ENCODE measurements at regions not wholly inside any gene's neighbourhood (a gene's known extent, or its start where the extent isn't known, plus 50 kb on each side); places are given as distances from the start of the nearest gene placed in this dataset.
A peak's percentile ranks its signal among the peaks of the same experiment; 100 is the strongest.

- H3K27ac ChIP-seq, result no peak overlapping the region
- TF ChIP-seq ZFX (IDR thresholded peaks at IDR 0.05; ENCODE audit: borderline replicate concordance) (no peak), CTCF (IDR thresholded peaks at IDR 0.05) (peak; percentile 32)
Measured at GRCh38 chr5:100311806-100312205, 223.4 kb upstream of the FAM174A start.

DNA sequence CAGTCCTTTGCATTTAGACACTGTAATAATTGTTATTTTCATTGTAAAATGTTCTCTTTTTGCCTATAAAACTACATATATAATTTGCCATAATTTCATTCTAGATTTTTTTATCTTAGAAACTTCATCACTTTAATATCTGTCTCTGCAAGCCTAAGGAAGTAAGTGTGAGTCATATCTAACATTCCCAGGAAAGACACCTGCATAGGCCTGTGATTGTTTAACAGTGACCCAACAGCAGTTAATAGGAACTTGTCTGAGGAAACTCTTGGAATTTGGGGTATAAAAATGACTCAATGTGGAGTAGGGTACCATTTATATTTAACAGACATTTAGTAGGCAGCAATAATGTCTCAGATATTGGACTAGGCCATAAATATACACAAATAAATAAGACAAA, 229.2 kb upstream of the FAM174A start:
- no peak for TF ChIP-seq ZFX (IDR thresholded peaks at IDR 0.05; ENCODE audit: borderline replicate concordance)
- TF ChIP-seq CTCF (IDR thresholded peaks at IDR 0.05), result no peak
- no peak overlapping the region for H3K27ac ChIP-seq

DNA sequence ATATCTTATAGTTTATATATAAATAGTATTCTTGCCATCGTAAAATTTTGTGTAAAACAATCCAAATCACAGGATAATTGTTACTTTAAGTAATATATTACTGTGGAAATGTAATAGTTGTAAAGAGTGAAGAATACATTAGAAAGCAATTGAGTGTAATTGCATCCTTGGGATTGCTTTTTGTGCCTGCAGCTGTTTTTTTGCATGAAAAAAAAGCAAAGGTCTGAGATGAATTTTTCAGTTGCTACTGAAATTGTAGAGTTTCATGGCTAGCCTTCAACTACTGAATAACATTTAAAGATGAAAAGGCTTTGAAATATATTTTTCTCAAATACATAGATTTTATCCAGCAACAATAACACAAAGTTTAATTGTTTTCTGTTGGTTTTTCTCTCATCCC, 232.0 kb upstream of the FAM174A start:
- no peak overlapping the region for H3K27ac ChIP-seq
- no peak for TF ChIP-seq CTCF (IDR thresholded peaks at IDR 0.05)
- TF ChIP-seq ZFX (IDR thresholded peaks at IDR 0.05; ENCODE audit: borderline replicate concordance), result no peak

GRCh38 chr5:100299261-100299660, 235.9 kb upstream of the FAM174A start:
- no peak for TF ChIP-seq CTCF (IDR thresholded peaks at IDR 0.05)
- no peak for TF ChIP-seq ZFX (IDR thresholded peaks at IDR 0.05; ENCODE audit: borderline replicate concordance)

DNA sequence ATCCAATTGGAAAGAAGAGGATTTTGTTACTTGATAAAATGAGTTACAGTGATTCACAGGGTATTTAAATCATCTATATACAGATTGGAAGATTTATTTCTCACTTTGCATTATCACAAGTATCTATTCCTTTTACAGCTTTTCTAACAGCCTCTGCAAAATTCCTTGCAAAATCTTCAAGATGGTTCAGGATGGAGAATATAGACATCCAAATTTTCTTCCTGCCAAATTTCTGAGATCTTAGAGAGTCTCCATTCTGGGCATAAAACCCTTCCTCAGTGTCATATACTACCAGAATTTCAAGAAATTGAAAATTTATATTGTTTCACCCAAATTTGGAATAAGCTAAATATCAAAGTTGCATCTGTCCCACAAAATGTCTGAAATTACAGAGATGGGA, 259.1 kb upstream of the FAM174A start:
- no peak for TF ChIP-seq ZFX (IDR thresholded peaks at IDR 0.05; ENCODE audit: borderline replicate concordance)
- TF ChIP-seq CTCF (IDR thresholded peaks at IDR 0.05), result no peak

More at GRCh38 chr5:100299261-100299660, 235.9 kb upstream of the FAM174A start:
- H3K27ac ChIP-seq, result no peak overlapping the region

GRCh38 chr5:100275631-100276030, 259.5 kb upstream of the FAM174A start:
- H3K27ac ChIP-seq, result no peak overlapping the region
- TF ChIP-seq CTCF (IDR thresholded peaks at IDR 0.05) (no peak), ZFX (IDR thresholded peaks at IDR 0.05; ENCODE audit: borderline replicate concordance) (no peak)

More for the DNA sequence above, 259.1 kb upstream of the FAM174A start:
- H3K27ac ChIP-seq, result no peak overlapping the region

DNA sequence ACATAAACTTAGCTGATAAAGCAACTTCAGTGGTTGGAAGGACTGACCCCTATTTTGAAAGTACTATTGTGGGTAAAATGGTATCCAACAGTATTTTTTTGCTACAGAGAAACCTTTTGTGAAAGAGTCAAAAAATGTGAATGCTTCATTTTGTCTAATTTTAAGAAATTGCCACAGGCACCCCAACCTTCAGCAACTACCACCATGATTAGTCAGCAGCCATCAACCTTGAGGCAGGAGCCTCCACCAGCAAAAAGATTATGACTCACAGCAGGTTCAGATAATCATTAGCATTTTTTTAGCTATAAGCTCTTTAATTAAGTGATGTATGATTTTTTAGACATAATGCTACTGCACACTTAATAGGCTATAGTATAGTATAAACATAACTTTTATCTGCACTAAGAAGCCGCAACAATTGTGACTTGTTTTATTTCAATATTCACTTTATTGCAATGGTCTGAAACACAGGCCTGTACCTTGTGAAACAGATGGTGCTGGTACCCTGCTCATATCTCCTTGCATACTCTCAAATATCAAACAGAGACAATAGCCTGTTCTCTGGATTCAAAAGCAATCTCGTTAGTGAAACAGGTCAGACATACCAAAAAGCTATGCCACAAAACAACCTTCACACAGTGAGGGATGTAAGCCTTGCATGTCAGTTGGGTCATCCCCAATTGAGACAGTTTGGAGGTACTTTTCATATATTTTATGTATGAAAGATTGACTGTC, 261.2 kb upstream of the FAM174A start:
- H3K27ac ChIP-seq, result no peak overlapping the region
- TF ChIP-seq CTCF (IDR thresholded peaks at IDR 0.05) (no peak), ZFX (IDR thresholded peaks at IDR 0.05; ENCODE audit: borderline replicate concordance) (no peak)
